Trophoblast cell (in vitro differentiated cells and primary cell): ENCODE measurements at regions not wholly inside any gene's neighbourhood (a gene's known extent, or its start where the extent isn't known, plus 50 kb on each side); places are given as distances from the start of the nearest gene placed in this dataset.

Experiments
- DNase-seq, 2 donors: peaks; one replicate each; pipeline ENCODE4 v3.0.0-alpha.2; 2016
- H2AFZ ChIP-seq: 2 replicates; pipeline ENCODE4 v1.6.1; 2013; ENCODE audit warnings: low read length, moderate library complexity, mild to moderate bottlenecking; ENCODE audit not compliant: insufficient read depth, poor library complexity
- H2AK5ac ChIP-seq: 2 replicates; pipeline ENCODE4 v1.6.1; 2013; ENCODE audit warnings: mild to moderate bottlenecking, low read length
- H2BK120ac ChIP-seq: 2 replicates; pipeline ENCODE4 v1.6.1; 2013; ENCODE audit warnings: low read length, mild to moderate bottlenecking, moderate library complexity; ENCODE audit not compliant: insufficient read depth, poor library complexity
- H2BK12ac ChIP-seq: 2 replicates; pipeline ENCODE4 v1.6.1; 2013; ENCODE audit warnings: mild to moderate bottlenecking, low read length, moderate library complexity
- H2BK5ac ChIP-seq: 2 replicates; pipeline ENCODE4 v1.6.1; 2013; ENCODE audit warnings: low read length, low read depth, moderate library complexity, mild to moderate bottlenecking; ENCODE audit not compliant: poor library complexity
- H3K14ac ChIP-seq: 2 replicates; pipeline ENCODE4 v1.6.1; 2013; ENCODE audit warnings: mild to moderate bottlenecking, low read length
- H3K18ac ChIP-seq: 2 replicates; pipeline ENCODE4 v1.6.1; 2013; ENCODE audit warnings: mild to moderate bottlenecking, low read length
- H3K23ac ChIP-seq: 2 replicates; pipeline ENCODE4 v1.6.1; 2013; ENCODE audit warnings: low read length
- H3K27ac ChIP-seq: 2 replicates; pipeline ENCODE4 v1.5.1; 2013; ENCODE audit warnings: low read depth, mild to moderate bottlenecking, inconsistent platforms, low read length, moderate library complexity
- H3K27me3 ChIP-seq: 2 replicates; pipeline ENCODE4 v1.6.1; 2013; ENCODE audit warnings: inconsistent platforms, mild to moderate bottlenecking, low read length, moderate library complexity; ENCODE audit not compliant: insufficient read depth
- H3K36me3 ChIP-seq, 2 experiments: 1 replicate in 1 of 2; 2 replicates in 1 of 2; pipeline ENCODE4 v1.6.1; 2013; ENCODE audit warnings: low read length in 2 of 2, mild to moderate bottlenecking in 2 of 2, moderate library complexity in 1 of 2; ENCODE audit not compliant: insufficient read depth in 2 of 2, control insufficient read depth in 1 of 2
- H3K4ac ChIP-seq: 2 replicates; pipeline ENCODE4 v1.6.1; 2013; ENCODE audit warnings: low read depth, mild to moderate bottlenecking, low read length, moderate library complexity
- H3K4me1 ChIP-seq, 2 experiments: 1 replicate in 1 of 2; 2 replicates in 1 of 2; pipeline ENCODE4 v1.6.1; 2013; ENCODE audit warnings: low read length in 2 of 2, mild to moderate bottlenecking in 2 of 2, moderate library complexity in 1 of 2; ENCODE audit not compliant: insufficient read depth in 2 of 2, control insufficient read depth in 1 of 2
- H3K4me2 ChIP-seq: 2 replicates; pipeline ENCODE4 v1.6.1; 2013; ENCODE audit warnings: inconsistent platforms, mild to moderate bottlenecking, low read length, moderate library complexity
- H3K4me3 ChIP-seq: 2 replicates; pipeline ENCODE4 v1.5.1; 2013; ENCODE audit warnings: mild to moderate bottlenecking, low read depth, low read length, inconsistent platforms
- H3K79me1 ChIP-seq: one replicate; pipeline ENCODE4 v1.6.1; 2013; ENCODE audit warnings: low read length
- H3K79me2 ChIP-seq: 2 replicates; pipeline ENCODE4 v1.6.1; 2013; ENCODE audit warnings: low read length, mild to moderate bottlenecking; ENCODE audit not compliant: control insufficient read depth, insufficient read depth, poor library complexity
- H3K9ac ChIP-seq: 2 replicates; pipeline ENCODE4 v1.6.1; 2013; ENCODE audit warnings: mild to moderate bottlenecking, low read length
- H3K9me3 ChIP-seq: 2 replicates; pipeline ENCODE4 v1.6.1; 2013; ENCODE audit warnings: low read depth, mild to moderate bottlenecking, control low read depth, inconsistent platforms, low read length; ENCODE audit not compliant: insufficient read depth
- H4K12ac ChIP-seq: 2 replicates; pipeline ENCODE4 v1.6.1; 2013; ENCODE audit warnings: low read depth, mild to moderate bottlenecking, low read length, moderate library complexity
- H4K8ac ChIP-seq: 2 replicates; pipeline ENCODE4 v1.6.1; 2013; ENCODE audit warnings: low read depth, mild to moderate bottlenecking, low read length, moderate library complexity
- H4K91ac ChIP-seq: one replicate; pipeline ENCODE4 v1.6.1; 2013; ENCODE audit warnings: low read depth, mild to moderate bottlenecking, low read length, moderate library complexity
- WGBS: extraction: QIAGEN DNeasy Blood & Tissue Kit; methylation state at CpG from one replicate; pipeline ENCODE4 v1.1.7; 2013; ENCODE audit warnings: missing lambda C conversion rate; ENCODE audit not compliant: insufficient read length, insufficient coverage; ENCODE audit errors: extremely low coverage; 5-methylcytosine and 5-hydroxymethylcytosine counted together

DNA sequence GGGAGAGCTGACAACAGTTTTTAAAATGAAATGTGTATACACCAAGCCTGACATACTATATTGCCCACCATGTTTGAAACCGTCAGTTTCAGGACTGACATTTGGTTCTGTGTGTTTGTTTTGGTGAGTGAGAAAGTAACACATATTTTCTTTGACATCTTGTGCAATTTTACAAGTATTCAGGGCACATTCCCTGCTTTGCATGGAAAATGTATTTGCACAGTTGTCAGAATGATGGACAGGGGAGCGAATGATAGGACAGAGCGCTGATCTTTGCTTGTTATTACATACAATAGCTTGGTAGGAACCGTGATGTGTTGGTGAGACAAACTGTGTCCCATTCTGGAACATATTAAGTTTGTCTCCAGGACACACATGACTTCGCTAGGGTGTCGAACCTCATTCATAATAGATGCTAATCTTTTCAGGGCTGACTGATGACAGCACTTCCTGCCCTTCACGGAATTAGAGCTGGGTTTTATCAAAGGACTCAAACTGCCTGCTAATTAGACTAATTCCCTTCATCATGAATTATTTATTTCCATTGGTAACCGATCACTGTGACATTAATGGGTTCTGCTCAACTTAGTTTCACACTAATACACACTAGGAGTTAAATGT is 158.5 kb downstream of the CDCA7 start:
- H2BK12ac ChIP-seq: no peak overlapping the region
- no peak overlapping the region for H3K4ac ChIP-seq
- H3K9me3 ChIP-seq: no peaks in the 10 kb centered on the region
- DNase-seq: peak in 1 of 2 donors; percentile 18
- H3K36me3 ChIP-seq: no peaks in the 10 kb centered on the region
- no peak overlapping the region for H4K12ac ChIP-seq
- H4K91ac ChIP-seq: no peak overlapping the region
- H2AK5ac ChIP-seq: no peak overlapping the region
- no peak overlapping the region for H3K23ac ChIP-seq
- H3K27ac ChIP-seq: no peak overlapping the region
- no peak overlapping the region for H3K4me2 ChIP-seq
- H2AFZ ChIP-seq: no peak overlapping the region
- no peak overlapping the region for H3K9ac ChIP-seq
- H3K4me3 ChIP-seq: no peak overlapping the region
- no peak overlapping the region for H2BK120ac ChIP-seq
- H3K18ac ChIP-seq: no peak overlapping the region
- H4K8ac ChIP-seq: no peak overlapping the region
- H3K4me1 ChIP-seq: no peaks in the 10 kb centered on the region
- no peaks in the 10 kb centered on the region for H3K27me3 ChIP-seq
- no peaks in the 10 kb centered on the region for H3K79me1 ChIP-seq
- WGBS: no CpG with 5 or more reads among the region's 8 CpGs
- H2BK5ac ChIP-seq: no peak overlapping the region
- H3K14ac ChIP-seq: no peak overlapping the region
- no peaks in the 10 kb centered on the region for H3K79me2 ChIP-seq

- H3K27me3 ChIP-seq: no peaks in the 10 kb centered on the region
- no peak overlapping the region for H4K8ac ChIP-seq
- no peak for DNase-seq
- H3K9me3 ChIP-seq: no peaks in the 10 kb centered on the region
- no peak overlapping the region for H2AK5ac ChIP-seq
- H3K9ac ChIP-seq: no peak overlapping the region
- H3K79me1 ChIP-seq: no peaks in the 10 kb centered on the region
- no peak overlapping the region for H3K23ac ChIP-seq
- H3K4ac ChIP-seq: no peak overlapping the region
- no peak overlapping the region for H3K14ac ChIP-seq
- no peak overlapping the region for H2BK12ac ChIP-seq
- WGBS: no CpG with 5 or more reads among the region's 2 CpGs
- no peak overlapping the region for H3K4me2 ChIP-seq
- no peak overlapping the region for H3K27ac ChIP-seq
- no peak overlapping the region for H2AFZ ChIP-seq
- no peak overlapping the region for H3K4me3 ChIP-seq
- H3K79me2 ChIP-seq: no peaks in the 10 kb centered on the region
- no peak overlapping the region for H4K12ac ChIP-seq
- no peak overlapping the region for H2BK5ac ChIP-seq
- no peaks in the 10 kb centered on the region for H3K4me1 ChIP-seq
- no peak overlapping the region for H2BK120ac ChIP-seq
- H3K18ac ChIP-seq: no peak overlapping the region
- no peak overlapping the region for H4K91ac ChIP-seq
- H3K36me3 ChIP-seq: no peaks in the 10 kb centered on the region
Observed at GRCh38 chr2:173520918-173521317, 166.2 kb downstream of the CDCA7 start.

DNA sequence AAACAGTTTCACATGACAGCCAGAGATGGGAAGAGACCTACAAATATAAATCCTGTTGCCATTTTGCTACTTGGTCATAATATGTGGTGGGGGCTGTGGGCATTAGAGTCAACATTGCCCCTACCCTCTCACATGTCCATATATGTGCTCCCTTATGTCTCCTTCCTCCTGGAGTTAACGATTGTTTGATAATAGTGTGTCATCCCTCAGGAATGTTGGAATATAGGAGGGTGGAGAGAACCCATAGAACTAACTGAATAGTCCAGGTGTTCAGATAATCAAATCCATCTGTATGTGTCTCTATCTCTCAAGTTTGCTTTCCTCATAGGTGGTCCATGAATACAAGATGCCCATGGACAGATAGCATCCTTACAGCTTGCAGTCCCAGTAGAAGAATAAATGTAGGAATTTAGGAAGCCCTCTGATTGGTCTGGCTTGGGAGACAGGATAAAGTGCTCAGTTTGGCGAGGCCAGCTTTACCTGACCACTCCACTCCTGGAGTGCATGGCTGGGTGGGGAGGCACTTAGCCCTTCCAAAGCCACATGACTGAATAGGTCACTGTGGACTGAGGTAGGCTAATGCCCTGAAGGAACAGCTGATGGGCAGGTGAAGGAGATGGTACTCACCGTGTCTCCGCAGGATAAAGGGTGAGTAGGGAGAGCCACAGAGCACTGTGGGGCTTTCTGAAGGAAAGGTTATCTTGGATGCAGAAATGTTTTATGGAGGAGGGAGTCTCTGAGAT is 166.9 kb downstream of the CDCA7 start:
- H3K18ac ChIP-seq: no peak overlapping the region
- no peak overlapping the region for H3K4ac ChIP-seq
- H2BK120ac ChIP-seq: no peak overlapping the region
- H3K36me3 ChIP-seq: no peaks in the 10 kb centered on the region
- H3K79me1 ChIP-seq: no peaks in the 10 kb centered on the region
- no peaks in the 10 kb centered on the region for H3K4me1 ChIP-seq
- no peaks in the 10 kb centered on the region for H3K79me2 ChIP-seq
- H4K8ac ChIP-seq: no peak overlapping the region
- no CpG with 5 or more reads among the region's 4 CpGs for WGBS
- no peak overlapping the region for H4K12ac ChIP-seq
- no peak overlapping the region for H3K4me3 ChIP-seq
- H2BK12ac ChIP-seq: no peak overlapping the region
- no peaks in the 10 kb centered on the region for H3K9me3 ChIP-seq
- no peak overlapping the region for H3K9ac ChIP-seq
- H3K27ac ChIP-seq: no peak overlapping the region
- no peak overlapping the region for H2AK5ac ChIP-seq
- no peaks in the 10 kb centered on the region for H3K27me3 ChIP-seq
- no peak overlapping the region for H4K91ac ChIP-seq
- no peak overlapping the region for H3K23ac ChIP-seq
- H3K4me2 ChIP-seq: no peak overlapping the region
- H2AFZ ChIP-seq: no peak overlapping the region
- H2BK5ac ChIP-seq: no peak overlapping the region
- no peak overlapping the region for H3K14ac ChIP-seq
- no peak for DNase-seq

DNA sequence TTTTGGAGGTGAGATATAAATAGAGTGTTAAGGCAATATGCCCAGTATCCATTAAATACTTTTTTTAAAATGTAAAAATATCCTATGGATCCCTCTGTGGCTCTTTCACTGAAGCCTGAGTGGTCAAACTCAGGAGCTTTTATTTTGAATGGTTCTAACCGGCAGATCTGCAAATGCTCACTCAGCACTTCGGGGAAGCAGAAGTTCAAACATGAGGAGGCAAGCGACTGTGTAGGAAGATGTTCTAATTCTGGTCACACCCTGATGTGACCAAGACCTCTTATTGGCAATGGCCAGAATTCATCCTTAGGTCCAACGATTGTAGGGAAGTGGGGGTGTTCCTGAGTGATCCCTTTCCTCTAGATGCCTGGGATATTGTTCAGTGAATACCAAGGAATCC is 168.8 kb downstream of the CDCA7 start:
- H4K12ac ChIP-seq: no peak overlapping the region
- DNase-seq: no peak
- H2BK120ac ChIP-seq: no peak overlapping the region
- WGBS: no CpG with 5 or more reads among the region's 4 CpGs
- no peak overlapping the region for H3K9ac ChIP-seq
- no peak overlapping the region for H4K8ac ChIP-seq
- no peak overlapping the region for H3K4me3 ChIP-seq
- no peak overlapping the region for H2BK5ac ChIP-seq
- H3K27me3 ChIP-seq: no peaks in the 10 kb centered on the region
- H3K23ac ChIP-seq: peak overlapping the region; percentile 96
- no peak overlapping the region for H3K18ac ChIP-seq
- no peak overlapping the region for H3K4me2 ChIP-seq
- no peak overlapping the region for H2AFZ ChIP-seq
- H3K79me1 ChIP-seq: no peaks in the 10 kb centered on the region
- H4K91ac ChIP-seq: no peak overlapping the region
- no peak overlapping the region for H3K27ac ChIP-seq
- H3K79me2 ChIP-seq: no peaks in the 10 kb centered on the region
- H3K14ac ChIP-seq: no peak overlapping the region
- no peak overlapping the region for H3K4ac ChIP-seq
- no peak overlapping the region for H2AK5ac ChIP-seq
- H3K36me3 ChIP-seq: no peaks in the 10 kb centered on the region
- H3K9me3 ChIP-seq: no peaks in the 10 kb centered on the region
- H3K4me1 ChIP-seq: no peaks in the 10 kb centered on the region
- no peak overlapping the region for H2BK12ac ChIP-seq
